ENCODE measurements at regions not wholly inside any gene's neighbourhood (a gene's known extent, or its start where the extent isn't known, plus 50 kb on each side); places are given as distances from the start of the nearest gene placed in this dataset.

DNA sequence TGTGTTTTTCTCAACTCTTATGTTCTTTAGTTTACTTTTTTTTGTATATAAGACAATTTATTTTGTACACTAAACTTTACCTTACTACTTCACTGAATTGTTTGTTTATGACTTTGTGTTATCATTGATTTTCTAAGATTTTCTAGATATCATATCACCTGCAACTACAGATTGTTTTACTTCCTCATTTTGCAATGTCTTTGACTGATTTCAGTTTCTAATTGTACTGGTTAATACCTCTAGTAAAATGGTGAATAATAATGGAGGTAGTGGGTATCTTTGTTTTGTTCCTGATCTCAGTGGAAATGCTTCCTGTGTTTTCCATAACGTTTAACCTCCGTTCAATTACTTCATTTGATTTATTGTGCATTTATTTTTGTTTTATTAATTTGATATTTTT lies 490.2 kb downstream of the TLL1 start:
- Histone ChIP-seq H3K4me1 (ENCODE audit: control insufficient read depth, low read length) (no peaks in the 10 kb centered on the region), H4K20me1 (ENCODE audit: control insufficient read depth, insufficient read depth, low read depth, low read length) (no peaks in the 10 kb centered on the region), H3K36me3 (ENCODE audit: control insufficient read depth, low read length) (no peaks in the 10 kb centered on the region), H3K9me2 (replicated peaks; ENCODE audit: control insufficient read depth, low read length) (no peaks in the 10 kb centered on the region), H3K4me3 (ENCODE audit: low read length) (no peak overlapping the region), H3K27ac (ENCODE audit: low read depth, low read length) (no peak overlapping the region), H3K9me3 (ENCODE audit: control insufficient read depth, insufficient read depth, low read length) (no peaks in the 10 kb centered on the region), H3K4me2 (ENCODE audit: low read length) (no peak overlapping the region), H3K27me3 (ENCODE audit: control insufficient read depth, low read length) (no peaks in the 10 kb centered on the region), H3K79me2 (ENCODE audit: control insufficient read depth, low read length) (no peaks in the 10 kb centered on the region), H3F3A (ENCODE audit: control insufficient read depth, insufficient read depth) (no peaks in the 10 kb centered on the region)
- TF ChIP-seq, protein P1, sequence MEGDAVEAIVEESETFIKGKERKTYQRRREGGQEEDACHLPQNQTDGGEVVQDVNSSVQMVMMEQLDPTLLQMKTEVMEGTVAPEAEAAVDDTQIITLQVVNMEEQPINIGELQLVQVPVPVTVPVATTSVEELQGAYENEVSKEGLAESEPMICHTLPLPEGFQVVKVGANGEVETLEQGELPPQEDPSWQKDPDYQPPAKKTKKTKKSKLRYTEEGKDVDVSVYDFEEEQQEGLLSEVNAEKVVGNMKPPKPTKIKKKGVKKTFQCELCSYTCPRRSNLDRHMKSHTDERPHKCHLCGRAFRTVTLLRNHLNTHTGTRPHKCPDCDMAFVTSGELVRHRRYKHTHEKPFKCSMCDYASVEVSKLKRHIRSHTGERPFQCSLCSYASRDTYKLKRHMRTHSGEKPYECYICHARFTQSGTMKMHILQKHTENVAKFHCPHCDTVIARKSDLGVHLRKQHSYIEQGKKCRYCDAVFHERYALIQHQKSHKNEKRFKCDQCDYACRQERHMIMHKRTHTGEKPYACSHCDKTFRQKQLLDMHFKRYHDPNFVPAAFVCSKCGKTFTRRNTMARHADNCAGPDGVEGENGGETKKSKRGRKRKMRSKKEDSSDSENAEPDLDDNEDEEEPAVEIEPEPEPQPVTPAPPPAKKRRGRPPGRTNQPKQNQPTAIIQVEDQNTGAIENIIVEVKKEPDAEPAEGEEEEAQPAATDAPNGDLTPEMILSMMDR (IDR thresholded peaks at IDR 0.05; ENCODE audit: low read depth, low read length, poor library complexity, severe bottlenecking) = no peak
- TF ChIP-seq EZH2phosphoT487 (IDR thresholded peaks at IDR 0.05; ENCODE audit: borderline replicate concordance, low read length) = no peak

DNA sequence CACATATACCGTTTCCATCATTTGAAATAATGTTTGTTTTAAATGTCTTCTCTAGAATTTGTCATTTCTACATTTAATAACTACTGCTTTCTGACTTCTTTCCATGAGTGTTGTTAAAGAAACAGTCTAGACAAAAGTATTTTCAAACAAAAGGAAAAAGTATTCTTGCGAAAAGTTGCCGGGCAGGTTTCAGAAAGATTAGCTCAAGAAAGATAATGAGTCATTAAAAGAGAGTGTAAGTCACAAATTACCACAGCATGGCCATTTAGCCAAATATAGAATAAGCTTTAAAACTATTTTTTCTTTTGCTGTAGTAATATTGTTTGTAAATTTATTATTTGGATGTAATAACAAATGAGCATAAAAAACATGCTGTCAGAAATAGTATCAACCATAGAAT lies 493.0 kb downstream of the TLL1 start:
- Histone ChIP-seq H3K36me3 (ENCODE audit: control insufficient read depth, low read length) (no peaks in the 10 kb centered on the region), H3K4me3 (ENCODE audit: low read length) (no peak overlapping the region)

DNA sequence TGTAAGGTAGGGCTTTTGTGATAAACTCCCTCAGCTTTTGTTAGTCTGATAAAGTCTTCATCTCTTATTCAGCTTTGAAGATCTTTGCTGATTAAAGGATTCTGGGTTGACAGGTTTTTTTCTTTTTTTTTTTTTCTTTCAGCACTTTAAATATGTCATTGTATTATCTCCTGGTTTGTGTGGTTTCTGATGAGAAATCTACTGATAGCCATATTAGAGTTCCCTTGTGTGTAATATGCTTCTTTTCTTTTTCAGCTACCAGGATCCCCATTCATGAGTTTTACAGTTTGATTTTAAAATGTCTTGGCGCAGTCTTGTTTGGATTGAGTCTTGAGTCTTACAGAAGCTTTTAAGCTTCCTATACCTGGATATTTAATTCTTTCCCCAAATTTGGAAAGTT lies 504.5 kb downstream of the TLL1 start:
- Histone ChIP-seq H3K9me3 (ENCODE audit: control insufficient read depth, insufficient read depth, low read length) (no peaks in the 10 kb centered on the region), H3K79me2 (ENCODE audit: control insufficient read depth, low read length) (no peaks in the 10 kb centered on the region), H3F3A (ENCODE audit: control insufficient read depth, insufficient read depth) (no peaks in the 10 kb centered on the region), H3K4me3 (ENCODE audit: low read length) (no peak overlapping the region), H3K27ac (ENCODE audit: low read depth, low read length) (no peak overlapping the region), H3K9me2 (replicated peaks; ENCODE audit: control insufficient read depth, low read length) (no peaks in the 10 kb centered on the region), H3K4me2 (ENCODE audit: low read length) (no peak overlapping the region), H3K4me1 (ENCODE audit: control insufficient read depth, low read length) (no peaks in the 10 kb centered on the region), H3K27me3 (ENCODE audit: control insufficient read depth, low read length) (no peaks in the 10 kb centered on the region), H4K20me1 (ENCODE audit: control insufficient read depth, insufficient read depth, low read depth, low read length) (no peaks in the 10 kb centered on the region), H3K36me3 (ENCODE audit: control insufficient read depth, low read length) (no peaks in the 10 kb centered on the region)
- TF ChIP-seq EZH2phosphoT487 (IDR thresholded peaks at IDR 0.05; ENCODE audit: borderline replicate concordance, low read length) = no peak

More for the DNA sequence above, 493.0 kb downstream of the TLL1 start:
- H3K27ac ChIP-seq (ENCODE audit: low read depth, low read length) = no peak overlapping the region
- H3F3A ChIP-seq (ENCODE audit: control insufficient read depth, insufficient read depth) = no peaks in the 10 kb centered on the region
- H3K27me3 ChIP-seq (ENCODE audit: control insufficient read depth, low read length) = no peaks in the 10 kb centered on the region
- H3K4me1 ChIP-seq (ENCODE audit: control insufficient read depth, low read length) = no peaks in the 10 kb centered on the region
- TF ChIP-seq EZH2phosphoT487 (IDR thresholded peaks at IDR 0.05; ENCODE audit: borderline replicate concordance, low read length) = no peak
- TF ChIP-seq, protein P1 (IDR thresholded peaks at IDR 0.05; ENCODE audit: low read depth, low read length, poor library complexity, severe bottlenecking) = no peak
- H4K20me1 ChIP-seq (ENCODE audit: control insufficient read depth, insufficient read depth, low read depth, low read length) = no peaks in the 10 kb centered on the region
- H3K4me2 ChIP-seq (ENCODE audit: low read length) = no peak overlapping the region
- H3K9me2 ChIP-seq (replicated peaks; ENCODE audit: control insufficient read depth, low read length) = no peaks in the 10 kb centered on the region
- no peaks in the 10 kb centered on the region for H3K79me2 ChIP-seq (ENCODE audit: control insufficient read depth, low read length)
- no peaks in the 10 kb centered on the region for H3K9me3 ChIP-seq (ENCODE audit: control insufficient read depth, insufficient read depth, low read length)

DNA sequence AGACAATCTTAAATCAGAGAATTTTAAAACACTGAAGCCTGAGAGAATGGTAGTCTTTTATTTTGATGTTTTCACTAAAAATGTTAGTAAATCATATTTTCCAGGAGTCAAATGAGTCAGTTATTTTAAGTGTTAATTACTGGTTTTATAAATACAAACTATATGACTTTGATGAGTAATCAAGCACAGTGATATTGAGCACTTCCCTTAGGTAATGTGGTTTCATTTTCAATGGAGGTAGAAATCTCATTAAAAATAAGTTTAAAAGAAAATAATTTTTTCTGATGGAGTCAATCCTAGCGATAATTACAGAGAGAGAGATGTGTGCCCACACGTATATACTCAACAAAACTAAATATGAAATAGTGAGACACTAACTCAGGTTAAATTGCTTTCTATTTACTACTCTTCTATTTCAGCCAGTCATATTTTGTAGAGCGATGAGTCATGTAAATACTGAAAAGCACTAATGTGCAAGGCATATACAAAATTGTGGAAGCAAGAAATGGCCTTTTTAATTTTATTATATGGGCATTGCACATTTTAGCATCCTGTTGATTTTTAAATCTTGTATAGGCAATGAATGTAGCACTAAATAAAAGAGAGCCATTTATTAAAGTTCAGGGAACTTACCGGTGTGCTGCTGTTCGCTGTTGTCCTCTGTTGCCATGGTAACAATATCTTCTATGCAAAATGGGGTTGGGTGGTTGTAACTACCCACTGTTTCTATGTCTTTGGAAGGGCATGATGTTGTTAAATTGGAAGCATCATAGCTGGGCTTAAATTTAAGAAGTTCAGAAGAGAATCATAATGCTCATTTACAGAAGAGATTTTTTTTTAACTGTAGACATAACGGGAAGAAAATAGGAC lies 513.7 kb downstream of the TLL1 start:
- Histone ChIP-seq H4K20me1 (ENCODE audit: control insufficient read depth, insufficient read depth, low read depth, low read length) (no peaks in the 10 kb centered on the region), H3K9me2 (replicated peaks; ENCODE audit: control insufficient read depth, low read length) (no peaks in the 10 kb centered on the region; the same call in 1 of the 2 replicates), H3F3A (ENCODE audit: control insufficient read depth, insufficient read depth) (no peaks in the 10 kb centered on the region), H3K27ac (ENCODE audit: low read depth, low read length) (no peak overlapping the region), H3K4me2 (ENCODE audit: low read length) (no peak overlapping the region), H3K36me3 (ENCODE audit: control insufficient read depth, low read length) (no peaks in the 10 kb centered on the region), H3K79me2 (ENCODE audit: control insufficient read depth, low read length) (no peaks in the 10 kb centered on the region), H3K4me3 (ENCODE audit: low read length) (no peak overlapping the region), H3K4me1 (ENCODE audit: control insufficient read depth, low read length) (no peaks in the 10 kb centered on the region), H3K27me3 (ENCODE audit: control insufficient read depth, low read length) (no peaks in the 10 kb centered on the region), H3K9me3 (ENCODE audit: control insufficient read depth, insufficient read depth, low read length) (no peaks in the 10 kb centered on the region)
- no peak for TF ChIP-seq EZH2phosphoT487 (IDR thresholded peaks at IDR 0.05; ENCODE audit: borderline replicate concordance, low read length)
- TF ChIP-seq, protein P1 (IDR thresholded peaks at IDR 0.05; ENCODE audit: low read depth, low read length, poor library complexity, severe bottlenecking) = no peak
